A549 (cell line): ENCODE measurements at regions not wholly inside any gene's neighbourhood (a gene's known extent, or its start where the extent isn't known, plus 50 kb on each side); places are given as distances from the start of the nearest gene placed in this dataset.

Experiments
- ATAC-seq, 2 experiments: fragments of 200-7000 bp in 1 of 2; fragments of >200 bp in 1 of 2; cut with Nextera tagmentation in 1 of 2; cut with Tn5 transposase in 1 of 2; 3 replicates each; pipeline versions ENCODE4 v1.8.0 to v1.9.1; 2018 to 2020; ENCODE audit warnings: mild to moderate bottlenecking in 1 of 2, moderate library complexity in 1 of 2
- CTCF ChIA-PET: fragments of 300-600 bp; sonication (Branson Sonifier 250); formaldehyde crosslinking; extraction: SDS; loops from one replicate; lab custom pipeline; 2021; ENCODE audit warnings: antibody characterized with exemption, inconsistent platforms; lab: Yijun Ruan, JAX
- POLR2A ChIA-PET: fragments of 350-600 bp; formaldehyde crosslinking; extraction: SDS; loops from one replicate; lab custom pipeline; 2021; ENCODE audit warnings: antibody characterized with exemption, inconsistent platforms; lab: Yijun Ruan, JAX
- DNase-seq, 2 experiments: peaks; one replicate each; pipeline versions ENCODE4 v3.0.0 to v3.0.0-alpha.2; 2011 to 2016; ENCODE audit warnings: low read depth in 1 of 2, low spot score in 1 of 2
- FAIRE-seq: peaks from 2 replicates; lab custom pipeline; 2011; peaks lifted over from hg19 to GRCh38; lab: Jason Lieb, UNC
- H3K27ac ChIP-seq, 2 experiments: fragments of >200 bp; sonication (Bioruptor Twin); formaldehyde crosslinking; 3 replicates each; pipeline ENCODE4 v1.5.1; 2016 to 2017
- H3K4me1 ChIP-seq: fragments of >200 bp; sonication (Bioruptor Twin); formaldehyde crosslinking; 3 replicates; pipeline ENCODE4 v1.6.1; 2016
- H3K4me2 ChIP-seq: fragments of >200 bp; sonication (Bioruptor Twin); formaldehyde crosslinking; 3 replicates; pipeline ENCODE4 v1.6.1; 2016
- H3K4me3 ChIP-seq: fragments of >200 bp; sonication (Bioruptor Twin); formaldehyde crosslinking; 3 replicates; pipeline ENCODE4 v1.5.1; 2016
- H3K9me3 ChIP-seq: fragments of >200 bp; sonication (Bioruptor Twin); formaldehyde crosslinking; 3 replicates; pipeline ENCODE4 v1.6.1; 2016
- ATOH8 ChIP-seq: fragments of 250-450 bp; sonication (Bioruptor Pico); IDR thresholded peaks from 2 replicates; pipeline ENCODE4 v1.5.0; 2020; ENCODE audit warnings: low read depth, mild to moderate bottlenecking, moderate library complexity
- BHLHE40 ChIP-seq: IDR thresholded peaks from 2 replicates; pipeline ENCODE4 v1.6.1; 2012; ENCODE audit warnings: low read depth, low read length, inconsistent platforms
- CTCF ChIP-seq: fragments of >200 bp; sonication (Bioruptor Twin); formaldehyde crosslinking; IDR thresholded peaks from 3 replicates; pipeline ENCODE4 v1.5.1; 2016
- EHF ChIP-seq: fragments of 250-450 bp; sonication (Bioruptor Pico); IDR thresholded peaks from 2 replicates; pipeline ENCODE4 v1.5.0; 2020; ENCODE audit warnings: mild to moderate bottlenecking
- FOSB ChIP-seq: fragments of 250-450 bp; sonication (Bioruptor Pico); IDR thresholded peaks from 2 replicates; pipeline ENCODE4 v1.5.0; 2020; ENCODE audit warnings: mild to moderate bottlenecking, moderate library complexity
- FOXS1 ChIP-seq: fragments of 250-450 bp; sonication (Bioruptor Pico); IDR thresholded peaks from 2 replicates; pipeline ENCODE4 v1.5.0; 2020; ENCODE audit warnings: mild to moderate bottlenecking, moderate library complexity
- HOXB13 ChIP-seq: fragments of 250-450 bp; sonication (Bioruptor Pico); IDR thresholded peaks from 2 replicates; pipeline ENCODE4 v1.5.0; 2020; ENCODE audit warnings: low read depth, mild to moderate bottlenecking, moderate library complexity
- KDM5A ChIP-seq: fragments of 200-600 bp; sonication (generic); IDR thresholded peaks from 2 replicates; pipeline ENCODE4 v1.6.1; 2016; ENCODE audit warnings: antibody characterized with exemption, mild to moderate bottlenecking
- MYC ChIP-seq: IDR thresholded peaks from 2 replicates; pipeline ENCODE4 v1.6.1; 2012; ENCODE audit warnings: mild to moderate bottlenecking, inconsistent platforms, low read length, improper control_type of control experiment, borderline replicate concordance
- POLR2A ChIP-seq: IDR thresholded peaks from 2 replicates; pipeline ENCODE4 v1.6.1; 2012; ENCODE audit warnings: mild to moderate bottlenecking, low read length
- RFX5 ChIP-seq: fragments of 450-650 bp; IDR thresholded peaks from 2 replicates; pipeline ENCODE4 v1.7.1; 2014; ENCODE audit warnings: antibody characterized with exemption, mild to moderate bottlenecking, moderate library complexity
- RNF2 ChIP-seq: fragments of 200-600 bp; sonication (generic); IDR thresholded peaks from 2 replicates; pipeline ENCODE4 v1.6.1; 2016; ENCODE audit warnings: low read depth, mild to moderate bottlenecking, antibody characterized with exemption, moderate library complexity, borderline replicate concordance
- SMC3 ChIP-seq: fragments of >200 bp; sonication (Bioruptor Twin); formaldehyde crosslinking; IDR thresholded peaks from 3 replicates; pipeline ENCODE4 v1.6.1; 2018; ENCODE audit warnings: inconsistent platforms
- ZNF302 ChIP-seq: fragments of 250-450 bp; sonication (Bioruptor Pico); IDR thresholded peaks from 2 replicates; pipeline ENCODE4 v1.9.0; 2021; ENCODE audit warnings: inconsistent platforms, mild to moderate bottlenecking, moderate library complexity
- ZSCAN20 ChIP-seq: fragments of 250-450 bp; sonication (Bioruptor Pico); IDR thresholded peaks from 2 replicates; pipeline ENCODE4 v1.8.0; 2022; ENCODE audit warnings: mild to moderate bottlenecking, moderate library complexity
- WGBS: methylation state at CpG from one replicate; pipeline ENCODE4 v1.1.6; 2017; ENCODE audit errors: missing lambda C conversion rate; 5-methylcytosine and 5-hydroxymethylcytosine counted together
- TF ChIP-seq, protein P1 (sequence below): fragments of >200 bp; sonication (Bioruptor Twin); formaldehyde crosslinking; IDR thresholded peaks from 3 replicates; pipeline ENCODE4 v1.6.1; 2016
- TF ChIP-seq, protein P2 (sequence below): IDR thresholded peaks from 2 replicates; pipeline ENCODE4 v1.6.1; 2012
- TF ChIP-seq, protein P3 (sequence below): fragments of >200 bp; sonication (Bioruptor Twin); formaldehyde crosslinking; IDR thresholded peaks from 2 replicates; pipeline ENCODE4 v1.6.1; 2016

DNA sequence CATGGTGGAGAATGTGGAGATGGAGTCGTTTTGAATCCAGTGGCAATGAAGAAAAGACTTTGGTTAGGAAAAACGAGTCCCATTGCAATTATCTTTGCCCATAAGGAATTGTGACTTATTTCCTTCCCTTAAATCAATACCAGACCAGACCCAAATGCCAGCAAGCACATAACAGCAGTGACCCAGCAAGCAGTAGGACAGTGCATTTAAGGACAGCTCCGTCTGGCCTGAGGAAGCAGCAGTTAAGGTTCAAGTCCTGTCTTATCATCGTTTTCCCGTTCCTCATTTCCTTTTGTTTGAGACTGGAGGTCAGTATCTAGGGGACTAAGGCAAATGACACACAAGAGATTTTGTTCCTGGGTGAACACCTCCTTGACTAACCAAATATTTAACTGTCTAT, 74.6 kb upstream of the FAM20A start:
- no peaks in the 10 kb centered on the region for H3K9me3 ChIP-seq
- H3K27ac ChIP-seq, result no peak overlapping the region
- no peak for ATAC-seq
- no peak overlapping the region for H3K4me3 ChIP-seq
- peak; percentile 7 for FAIRE-seq
- no peak for TF ChIP-seq EHF (CRISPR knock-in tag)
- no peak for TF ChIP-seq KDM5A
- no peak for TF ChIP-seq RFX5
- TF ChIP-seq, protein P1, sequence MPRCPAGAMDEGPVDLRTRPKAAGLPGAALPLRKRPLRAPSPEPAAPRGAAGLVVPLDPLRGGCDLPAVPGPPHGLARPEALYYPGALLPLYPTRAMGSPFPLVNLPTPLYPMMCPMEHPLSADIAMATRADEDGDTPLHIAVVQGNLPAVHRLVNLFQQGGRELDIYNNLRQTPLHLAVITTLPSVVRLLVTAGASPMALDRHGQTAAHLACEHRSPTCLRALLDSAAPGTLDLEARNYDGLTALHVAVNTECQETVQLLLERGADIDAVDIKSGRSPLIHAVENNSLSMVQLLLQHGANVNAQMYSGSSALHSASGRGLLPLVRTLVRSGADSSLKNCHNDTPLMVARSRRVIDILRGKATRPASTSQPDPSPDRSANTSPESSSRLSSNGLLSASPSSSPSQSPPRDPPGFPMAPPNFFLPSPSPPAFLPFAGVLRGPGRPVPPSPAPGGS, result no peak
- TF ChIP-seq BHLHE40, result no peak
- no peak for TF ChIP-seq POLR2A
- TF ChIP-seq ATOH8 (CRISPR knock-in tag), result no peak
- TF ChIP-seq ZSCAN20 (CRISPR knock-in tag), result no peak
- TF ChIP-seq, protein P2, sequence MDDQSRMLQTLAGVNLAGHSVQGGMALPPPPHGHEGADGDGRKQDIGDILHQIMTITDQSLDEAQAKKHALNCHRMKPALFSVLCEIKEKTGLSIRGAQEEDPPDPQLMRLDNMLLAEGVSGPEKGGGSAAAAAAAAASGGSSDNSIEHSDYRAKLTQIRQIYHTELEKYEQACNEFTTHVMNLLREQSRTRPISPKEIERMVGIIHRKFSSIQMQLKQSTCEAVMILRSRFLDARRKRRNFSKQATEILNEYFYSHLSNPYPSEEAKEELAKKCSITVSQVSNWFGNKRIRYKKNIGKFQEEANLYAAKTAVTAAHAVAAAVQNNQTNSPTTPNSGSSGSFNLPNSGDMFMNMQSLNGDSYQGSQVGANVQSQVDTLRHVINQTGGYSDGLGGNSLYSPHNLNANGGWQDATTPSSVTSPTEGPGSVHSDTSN, result no peak
- TF ChIP-seq FOXS1, result no peak
- TF ChIP-seq SMC3, result no peak
- no peak for TF ChIP-seq MYC
- TF ChIP-seq, protein P3, sequence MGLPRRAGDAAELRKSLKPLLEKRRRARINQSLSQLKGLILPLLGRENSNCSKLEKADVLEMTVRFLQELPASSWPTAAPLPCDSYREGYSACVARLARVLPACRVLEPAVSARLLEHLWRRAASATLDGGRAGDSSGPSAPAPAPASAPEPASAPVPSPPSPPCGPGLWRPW, result no peak
- TF ChIP-seq RNF2, result no peak
- TF ChIP-seq ZNF302 (CRISPR knock-in tag), result no peak
- POLR2A ChIA-PET, result no interaction called here
- no peaks in the 10 kb centered on the region for H3K4me1 ChIP-seq
- H3K4me2 ChIP-seq, result no peak overlapping the region
- WGBS, result 15% methylated on average over 5 of the region's 5 CpGs
- CTCF ChIA-PET, result interaction anchor here (2.3 kb wide), 1 partner anchor 10 kb away, joined by 6 read pairs; no protein-coding TSS in a partner anchor
- DNase-seq, result no peak

GRCh38 chr17:68674029-68674925, 73.1 kb upstream of the FAM20A start:
- H3K4me3 ChIP-seq, result no peak overlapping the region
- ChIA-PET CTCF (interaction anchor here (1.7 to 2.3 kb wide), 2 partner anchors 11 to 13 kb away, joined by 3 to 6 read pairs; no protein-coding TSS in a partner anchor), POLR2A (no interaction called here)
- H3K4me1 ChIP-seq, result no peaks in the 10 kb centered on the region
- H3K4me2 ChIP-seq, result no peak overlapping the region
- TF ChIP-seq CTCF (no peak), HOXB13 (CRISPR knock-in tag) (no peak), POLR2A (no peak), FOSB (no peak)
- TF ChIP-seq, protein P2, result no peak
- TF ChIP-seq, protein P3, result no peak
- H3K9me3 ChIP-seq, result no peaks in the 10 kb centered on the region
- no peak overlapping the region for H3K27ac ChIP-seq
- DNase-seq (no peak), ATAC-seq (no peak), FAIRE-seq (no peak)
- WGBS, result 50% methylated on average over 14 of the region's 14 CpGs
